A549 (cell line): ENCODE measurements at regions not wholly inside any gene's neighbourhood (a gene's known extent, or its start where the extent isn't known, plus 50 kb on each side); places are given as distances from the start of the nearest gene placed in this dataset.
"Not testable (repeated sequence)": the region's sequence is repeated elsewhere in the genome, so short reads cannot be mapped to it uniquely, and the experiment has no call there.

Experiments
- ATAC-seq, 2 experiments: fragments of 200-7000 bp in 1 of 2; fragments of >200 bp in 1 of 2; cut with Nextera tagmentation in 1 of 2; cut with Tn5 transposase in 1 of 2; 3 replicates each; pipeline versions ENCODE4 v1.8.0 to v1.9.1; 2018 to 2020; ENCODE audit warnings: mild to moderate bottlenecking in 1 of 2, moderate library complexity in 1 of 2
- CTCF ChIA-PET: fragments of 300-600 bp; sonication (Branson Sonifier 250); formaldehyde crosslinking; extraction: SDS; loops from one replicate; lab custom pipeline; 2021; ENCODE audit warnings: antibody characterized with exemption, inconsistent platforms; lab: Yijun Ruan, JAX
- POLR2A ChIA-PET: fragments of 350-600 bp; formaldehyde crosslinking; extraction: SDS; loops from one replicate; lab custom pipeline; 2021; ENCODE audit warnings: antibody characterized with exemption, inconsistent platforms; lab: Yijun Ruan, JAX
- DNase-seq, 2 experiments: peaks; one replicate each; pipeline versions ENCODE4 v3.0.0 to v3.0.0-alpha.2; 2011 to 2016; ENCODE audit warnings: low read depth in 1 of 2, low spot score in 1 of 2
- FAIRE-seq: peaks from 2 replicates; lab custom pipeline; 2011; peaks lifted over from hg19 to GRCh38; lab: Jason Lieb, UNC
- H3K27ac ChIP-seq, 2 experiments: fragments of >200 bp; sonication (Bioruptor Twin); formaldehyde crosslinking; 3 replicates each; pipeline ENCODE4 v1.5.1; 2016 to 2017
- H3K4me1 ChIP-seq: fragments of >200 bp; sonication (Bioruptor Twin); formaldehyde crosslinking; 3 replicates; pipeline ENCODE4 v1.6.1; 2016
- H3K4me2 ChIP-seq: fragments of >200 bp; sonication (Bioruptor Twin); formaldehyde crosslinking; 3 replicates; pipeline ENCODE4 v1.6.1; 2016
- H3K4me3 ChIP-seq: fragments of >200 bp; sonication (Bioruptor Twin); formaldehyde crosslinking; 3 replicates; pipeline ENCODE4 v1.5.1; 2016
- H3K9me3 ChIP-seq: fragments of >200 bp; sonication (Bioruptor Twin); formaldehyde crosslinking; 3 replicates; pipeline ENCODE4 v1.6.1; 2016
- ATOH8 ChIP-seq: fragments of 250-450 bp; sonication (Bioruptor Pico); IDR thresholded peaks from 2 replicates; pipeline ENCODE4 v1.5.0; 2020; ENCODE audit warnings: low read depth, mild to moderate bottlenecking, moderate library complexity
- BHLHE40 ChIP-seq: IDR thresholded peaks from 2 replicates; pipeline ENCODE4 v1.6.1; 2012; ENCODE audit warnings: low read depth, low read length, inconsistent platforms
- CEBPB ChIP-seq, 2 experiments: fragments of >200 bp in 1 of 2; sonication (Bioruptor Twin) in 1 of 2; formaldehyde crosslinking in 1 of 2; IDR thresholded peaks; 2 replicates each; pipeline ENCODE4 v1.6.1; 2012 to 2016
- CHD2 ChIP-seq: fragments of 150-350 bp; IDR thresholded peaks from 2 replicates; pipeline ENCODE4 v1.6.1; 2014; ENCODE audit warnings: low read length; ENCODE audit not compliant: partially characterized antibody
- CHD4 ChIP-seq: fragments of 200-600 bp; sonication (generic); IDR thresholded peaks from 2 replicates; pipeline ENCODE4 v1.6.1; 2016; ENCODE audit warnings: antibody characterized with exemption, mild to moderate bottlenecking, borderline replicate concordance
- E2F6 ChIP-seq: IDR thresholded peaks from 2 replicates; pipeline ENCODE4 v1.6.1; 2012; ENCODE audit warnings: low read depth, borderline replicate concordance
- EP300 ChIP-seq, 2 experiments: fragments of >200 bp; sonication (Bioruptor Twin); formaldehyde crosslinking; IDR thresholded peaks; 2 replicates in 1 of 2; 3 replicates in 1 of 2; pipeline ENCODE4 v1.6.1; 2016 to 2017
- FOSB ChIP-seq: fragments of 250-450 bp; sonication (Bioruptor Pico); IDR thresholded peaks from 2 replicates; pipeline ENCODE4 v1.5.0; 2020; ENCODE audit warnings: mild to moderate bottlenecking, moderate library complexity
- FOSL2 ChIP-seq, 2 experiments: fragments of 450-650 bp in 1 of 2; fragments of >200 bp in 1 of 2; sonication (Bioruptor Twin) in 1 of 2; formaldehyde crosslinking; IDR thresholded peaks; 2 replicates each; pipeline versions ENCODE4 v1.5.0 to v1.6.1; 2016 to 2020; ENCODE audit warnings: mild to moderate bottlenecking in 1 of 2, moderate library complexity in 1 of 2
- HOXB13 ChIP-seq: fragments of 250-450 bp; sonication (Bioruptor Pico); IDR thresholded peaks from 2 replicates; pipeline ENCODE4 v1.5.0; 2020; ENCODE audit warnings: low read depth, mild to moderate bottlenecking, moderate library complexity
- JUN ChIP-seq, 2 experiments: fragments of >200 bp; sonication (Bioruptor Twin); formaldehyde crosslinking; IDR thresholded peaks; 2 replicates in 1 of 2; 3 replicates in 1 of 2; pipeline ENCODE4 v1.6.1; 2016 to 2017
- JUNB ChIP-seq: fragments of >200 bp; sonication (Bioruptor Twin); formaldehyde crosslinking; IDR thresholded peaks from 2 replicates; pipeline ENCODE4 v1.6.1; 2016
- MAFK ChIP-seq: fragments of 450-650 bp; IDR thresholded peaks from 2 replicates; pipeline ENCODE4 v1.6.1; 2014; ENCODE audit not compliant: partially characterized antibody
- MAZ ChIP-seq: fragments of 150-350 bp; IDR thresholded peaks from 2 replicates; pipeline ENCODE4 v1.6.1; 2014; ENCODE audit warnings: antibody characterized with exemption, low read depth, low read length, borderline replicate concordance
- MYC ChIP-seq: IDR thresholded peaks from 2 replicates; pipeline ENCODE4 v1.6.1; 2012; ENCODE audit warnings: mild to moderate bottlenecking, inconsistent platforms, low read length, improper control_type of control experiment, borderline replicate concordance
- NFE2L2 ChIP-seq: fragments of 150-350 bp; conservative IDR thresholded peaks from 2 replicates; pipeline ENCODE4 v1.6.1; 2014; ENCODE audit warnings: low read length
- NPAS2 ChIP-seq: fragments of 250-450 bp; sonication (Bioruptor Pico); IDR thresholded peaks from 2 replicates; pipeline ENCODE4 v1.8.0; 2022; ENCODE audit warnings: mild to moderate bottlenecking, moderate library complexity, borderline replicate concordance
- NR3C1 ChIP-seq: fragments of >200 bp; sonication (Bioruptor Twin); formaldehyde crosslinking; IDR thresholded peaks from 3 replicates; pipeline ENCODE4 v1.6.1; 2017
- POLR2AphosphoS2 ChIP-seq: conservative IDR thresholded peaks from 2 replicates; pipeline ENCODE4 v1.6.1; 2012; ENCODE audit warnings: low read length, improper control_type of control experiment, inconsistent platforms
- RCOR1 ChIP-seq: fragments of 150-350 bp; IDR thresholded peaks from 2 replicates; pipeline ENCODE4 v1.6.1; 2014; ENCODE audit warnings: antibody characterized with exemption, low read length, low read depth
- REST ChIP-seq: fragments of 200-600 bp; sonication (generic); IDR thresholded peaks from 2 replicates; pipeline ENCODE4 v1.6.1; 2016; ENCODE audit warnings: antibody characterized with exemption, mild to moderate bottlenecking, moderate library complexity
- RFX5 ChIP-seq: fragments of 450-650 bp; IDR thresholded peaks from 2 replicates; pipeline ENCODE4 v1.7.1; 2014; ENCODE audit warnings: antibody characterized with exemption, mild to moderate bottlenecking, moderate library complexity
- RNF2 ChIP-seq: fragments of 200-600 bp; sonication (generic); IDR thresholded peaks from 2 replicates; pipeline ENCODE4 v1.6.1; 2016; ENCODE audit warnings: low read depth, mild to moderate bottlenecking, antibody characterized with exemption, moderate library complexity, borderline replicate concordance
- SMC3 ChIP-seq: fragments of >200 bp; sonication (Bioruptor Twin); formaldehyde crosslinking; IDR thresholded peaks from 3 replicates; pipeline ENCODE4 v1.6.1; 2018; ENCODE audit warnings: inconsistent platforms
- SREBF2 ChIP-seq: fragments of 450-650 bp; IDR thresholded peaks from 2 replicates; pipeline ENCODE4 v1.6.1; 2014; ENCODE audit warnings: mild to moderate bottlenecking, moderate library complexity
- TP53 ChIP-seq: fragments of 250-450 bp; sonication (Bioruptor Pico); IDR thresholded peaks from 2 replicates; pipeline ENCODE4 v1.5.0; 2021; ENCODE audit warnings: mild to moderate bottlenecking, moderate library complexity
- ZFP36 ChIP-seq: fragments of 450-650 bp; IDR thresholded peaks from 2 replicates; pipeline ENCODE4 v1.6.1; 2014; ENCODE audit warnings: borderline replicate concordance; ENCODE audit not compliant: partially characterized antibody
- ZSCAN20 ChIP-seq: fragments of 250-450 bp; sonication (Bioruptor Pico); IDR thresholded peaks from 2 replicates; pipeline ENCODE4 v1.8.0; 2022; ENCODE audit warnings: mild to moderate bottlenecking, moderate library complexity
- WGBS: methylation state at CpG from one replicate; pipeline ENCODE4 v1.1.6; 2017; ENCODE audit errors: missing lambda C conversion rate; 5-methylcytosine and 5-hydroxymethylcytosine counted together
- TF ChIP-seq, protein P1 (sequence below): IDR thresholded peaks from 2 replicates; pipeline ENCODE4 v1.6.1; 2012
- TF ChIP-seq, protein P2 (sequence below): fragments of >200 bp; sonication (Bioruptor Twin); formaldehyde crosslinking; IDR thresholded peaks from 2 replicates; pipeline ENCODE4 v1.6.1; 2016

DNA sequence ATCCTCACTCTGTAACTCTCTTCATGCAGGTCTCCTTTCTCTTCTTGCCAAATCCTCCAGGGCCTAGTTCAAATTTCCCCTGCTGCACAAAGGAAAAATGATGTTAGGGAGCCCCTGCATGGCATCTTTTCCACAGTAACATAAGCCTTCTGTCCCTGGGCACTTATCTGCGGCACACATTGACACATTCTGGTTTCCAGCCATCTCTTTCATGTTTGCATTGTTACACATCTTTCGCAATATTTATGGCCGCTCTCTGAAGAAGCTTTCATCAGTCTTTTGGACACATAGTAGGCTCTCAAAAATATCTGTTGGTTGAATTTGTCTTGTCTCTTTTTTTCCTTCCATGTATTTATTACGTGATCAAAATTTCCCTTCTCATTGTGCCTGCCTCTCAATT, 1806.1 kb upstream of the PIK3C3 start:
- Histone ChIP-seq H3K4me3 (no peak overlapping the region), H3K4me1 (no peaks in the 10 kb centered on the region), H3K4me2 (no peak overlapping the region), H3K27ac (no peak overlapping the region)
- DNase-seq: no peak
- no peak for FAIRE-seq
- ChIA-PET CTCF (interaction anchor here (1.0 kb wide), 1 partner anchor 11 kb away, joined by 3 read pairs; no protein-coding TSS in a partner anchor), POLR2A (no interaction called here)
- TF ChIP-seq FOSL2 (IDR thresholded peaks at IDR 0.05) (no peak), FOSL2 (CRISPR knock-in tag; IDR thresholded peaks at IDR 0.05) (no peak), REST (no peak), SMC3 (no peak), ATOH8 (CRISPR knock-in tag) (no peak), MAFK (no peak), RFX5 (no peak), CEBPB (IDR thresholded peaks at IDR 0.05) (no peak), MYC (no peak), ZFP36 (no peak), E2F6 (no peak), ZSCAN20 (no peak), CHD4 (no peak), MAZ (no peak), CHD2 (no peak)
- TF ChIP-seq, protein P1, sequence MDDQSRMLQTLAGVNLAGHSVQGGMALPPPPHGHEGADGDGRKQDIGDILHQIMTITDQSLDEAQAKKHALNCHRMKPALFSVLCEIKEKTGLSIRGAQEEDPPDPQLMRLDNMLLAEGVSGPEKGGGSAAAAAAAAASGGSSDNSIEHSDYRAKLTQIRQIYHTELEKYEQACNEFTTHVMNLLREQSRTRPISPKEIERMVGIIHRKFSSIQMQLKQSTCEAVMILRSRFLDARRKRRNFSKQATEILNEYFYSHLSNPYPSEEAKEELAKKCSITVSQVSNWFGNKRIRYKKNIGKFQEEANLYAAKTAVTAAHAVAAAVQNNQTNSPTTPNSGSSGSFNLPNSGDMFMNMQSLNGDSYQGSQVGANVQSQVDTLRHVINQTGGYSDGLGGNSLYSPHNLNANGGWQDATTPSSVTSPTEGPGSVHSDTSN: no peak
- TF ChIP-seq, all 56 proteins: peak for 0
- ATAC-seq: no peak
- no peaks in the 10 kb centered on the region for H3K9me3 ChIP-seq
- WGBS: 46% methylated on average over 4 of the region's 4 CpGs

GRCh38 chr18:40133253-40133652, 1821.8 kb upstream of the PIK3C3 start:
- ATAC-seq (no peak), FAIRE-seq (no peak), DNase-seq (no peak)
- no peaks in the 10 kb centered on the region for H3K9me3 ChIP-seq
- no peak overlapping the region for H3K27ac ChIP-seq
- TF ChIP-seq NFE2L2 (no peak), NPAS2 (no peak), EP300 (IDR thresholded peaks at IDR 0.05) (no peak), NR3C1 (no peak), SREBF2 (no peak), JUNB (no peak), BHLHE40 (no peak), FOSB (CRISPR knock-in tag) (no peak), RNF2 (no peak), RCOR1 (no peak), FOSL2 (IDR thresholded peaks at IDR 0.05) (no peak), FOSL2 (CRISPR knock-in tag; IDR thresholded peaks at IDR 0.05) (no peak), RFX5 (no peak), TP53 (CRISPR knock-in tag) (no peak), JUN (IDR thresholded peaks at IDR 0.05) (no peak), HOXB13 (CRISPR knock-in tag) (no peak), CHD4 (no peak), ZFP36 (no peak), POLR2AphosphoS2 (no peak)
- TF ChIP-seq, protein P2, sequence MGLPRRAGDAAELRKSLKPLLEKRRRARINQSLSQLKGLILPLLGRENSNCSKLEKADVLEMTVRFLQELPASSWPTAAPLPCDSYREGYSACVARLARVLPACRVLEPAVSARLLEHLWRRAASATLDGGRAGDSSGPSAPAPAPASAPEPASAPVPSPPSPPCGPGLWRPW: no peak
- ChIA-PET POLR2A (no interaction called here), CTCF (no interaction called here)
- H3K4me2 ChIP-seq: no peak overlapping the region
- H3K4me1 ChIP-seq: no peaks in the 10 kb centered on the region
- WGBS: 27% methylated on average over 2 of the region's 2 CpGs
- no peak overlapping the region for H3K4me3 ChIP-seq

DNA sequence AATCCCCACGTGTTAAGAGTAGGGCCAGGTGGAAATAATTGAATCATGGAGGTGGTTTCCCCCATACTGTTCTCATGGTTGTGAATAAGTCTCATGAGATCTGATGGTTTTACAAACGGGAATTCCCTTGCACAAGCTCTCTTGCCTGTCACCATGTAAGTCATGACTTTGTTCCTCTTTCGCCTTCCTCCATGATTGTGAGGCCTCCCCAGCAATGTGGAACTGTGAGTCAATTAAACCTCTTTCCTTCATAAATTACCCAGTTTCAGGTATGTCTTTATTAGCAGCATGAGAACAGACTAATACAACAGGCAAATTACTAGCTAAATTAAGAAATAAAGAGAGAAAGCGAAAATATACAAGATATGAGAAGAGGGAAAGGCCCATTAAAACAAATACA, 1822.6 kb upstream of the PIK3C3 start:
- ATAC-seq, FAIRE-seq, DNase-seq, H3K4me2 ChIP-seq, H3K4me3 ChIP-seq, H3K4me1 ChIP-seq, CTCF ChIA-PET, H3K9me3 ChIP-seq, POLR2A ChIA-PET, H3K27ac ChIP-seq: not testable (repeated sequence)
- 8% methylated on average over 4 of the region's 4 CpGs for WGBS
